Endothelial cell of umbilical vein (primary cell): ENCODE measurements at regions not wholly inside any gene's neighbourhood (a gene's known extent, or its start where the extent isn't known, plus 50 kb on each side); places are given as distances from the start of the nearest gene placed in this dataset.

Experiments used
- BruUV-seq: library from RNA; stranded (reverse); fragments of 400-500 nt; replicated peaks from 2 replicates; lab custom pipeline; 2021; lab: Mats Ljungman, UMichigan
- CTCF ChIA-PET: fragments of 300-600, 350-600 bp; sonication (Branson Sonifier 250); formaldehyde crosslinking; loops from one replicate; lab custom pipeline; 2021; ENCODE audit warnings: antibody characterized with exemption, inconsistent platforms; lab: Charles Lee
- POLR2A ChIA-PET: fragments of 300-600, 350-600 bp; sonication (Branson Sonifier 250); formaldehyde crosslinking; loops from one replicate; lab custom pipeline; 2021; ENCODE audit warnings: antibody characterized with exemption, inconsistent platforms; lab: Charles Lee
- DNase-seq: peaks from one replicate; pipeline ENCODE4 v3.0.0-alpha.2; 2011; ENCODE audit warnings: low read depth, low spot score
- FAIRE-seq: peaks from 2 replicates; lab custom pipeline; 2011; peaks lifted over from hg19 to GRCh38; lab: Jason Lieb, UNC
- H2AFZ ChIP-seq: 2 replicates; pipeline ENCODE4 v1.6.0; 2012; ENCODE audit warnings: low read depth, low read length, control low read depth, inconsistent platforms
- H3K27ac ChIP-seq: 2 replicates; pipeline ENCODE4 v1.5.1; 2011; ENCODE audit warnings: low read depth, mild to moderate bottlenecking, control low read depth, low read length, moderate library complexity; ENCODE audit not compliant: insufficient read depth
- H3K27me3 ChIP-seq, 2 experiments: 2 replicates each; pipeline versions ENCODE4 v1.6.0 to v1.6.1; 2011; ENCODE audit warnings: low read length in 2 of 2, mixed read lengths in 1 of 2; ENCODE audit not compliant: control insufficient read depth in 2 of 2, insufficient read depth in 2 of 2
- H3K36me3 ChIP-seq, 2 experiments: 2 replicates in 1 of 2; 3 replicates in 1 of 2; pipeline ENCODE4 v1.5.1; 2011; ENCODE audit warnings: low read length in 2 of 2, mild to moderate bottlenecking in 1 of 2, moderate library complexity in 1 of 2; ENCODE audit not compliant: control insufficient read depth in 2 of 2, insufficient read depth in 2 of 2; ENCODE audit errors: extremely low read depth in 1 of 2
- H3K4me1 ChIP-seq: 3 replicates; pipeline ENCODE4 v1.5.1; 2011; ENCODE audit warnings: mild to moderate bottlenecking, low read length; ENCODE audit not compliant: control insufficient read depth, insufficient read depth; ENCODE audit errors: extremely low read depth
- H3K4me2 ChIP-seq: 2 replicates; pipeline ENCODE4 v1.6.1; 2011; ENCODE audit warnings: low read length, control low read depth, mixed read lengths; ENCODE audit not compliant: insufficient read depth
- H3K4me3 ChIP-seq, 3 experiments: fragments of 200-600 bp in 1 of 3; sonication (generic), shearing (Covaris generic) in 1 of 3; replicated peaks in 1 of 3; 2 replicates each; pipeline ENCODE4 v1.5.1; 2011 to 2016; ENCODE audit warnings: control low read depth in 3 of 3, low read length in 3 of 3, mild to moderate bottlenecking in 2 of 3, inconsistent platforms in 1 of 3, low read depth in 1 of 3, moderate library complexity in 1 of 3; ENCODE audit not compliant: insufficient read depth in 1 of 3
- H3K79me2 ChIP-seq: 2 replicates; pipeline ENCODE4 v1.6.0; 2012; ENCODE audit warnings: low read length, inconsistent platforms; ENCODE audit not compliant: control insufficient read depth, insufficient read depth
- H3K9ac ChIP-seq: replicated peaks from 2 replicates; pipeline ENCODE3; 2011; ENCODE audit warnings: low read length, control low read depth; ENCODE audit not compliant: insufficient read depth; ENCODE audit errors: extremely low read depth
- H3K9me1 ChIP-seq: replicated peaks from 3 replicates; pipeline ENCODE4 v1.6.0; 2011; ENCODE audit warnings: mild to moderate bottlenecking, low read length; ENCODE audit not compliant: control insufficient read depth, insufficient read depth; ENCODE audit errors: extremely low read depth
- H3K9me3 ChIP-seq: replicated peaks from 2 replicates; pipeline ENCODE4 v1.5.1; 2012; ENCODE audit warnings: low read length, inconsistent platforms; ENCODE audit not compliant: control insufficient read depth, insufficient read depth
- H4K20me1 ChIP-seq: replicated peaks from 2 replicates; pipeline ENCODE3; 2011; ENCODE audit warnings: mild to moderate bottlenecking, low read length; ENCODE audit not compliant: control insufficient read depth, insufficient read depth; ENCODE audit errors: extremely low read depth
- CTCF ChIP-seq, 2 donors: IDR thresholded peaks; 1 replicate in 1 of 2; 2 replicates in 1 of 2; pipeline ENCODE4 v1.5.1; 2011; ENCODE audit warnings: low read length in 2 of 2, mild to moderate bottlenecking in 2 of 2, moderate library complexity in 2 of 2, control low read depth in 1 of 2, inconsistent platforms in 1 of 2, low read depth in 1 of 2; ENCODE audit not compliant: insufficient read depth in 1 of 2; ENCODE audit errors: extremely low read depth in 1 of 2
- EZH2 ChIP-seq: IDR thresholded peaks from 2 replicates; pipeline ENCODE4 v1.6.1; 2012; ENCODE audit warnings: borderline replicate concordance, low read depth, mild to moderate bottlenecking, moderate library complexity, low read length, inconsistent platforms; ENCODE audit not compliant: severe bottlenecking
- FOS ChIP-seq: IDR thresholded peaks from 2 replicates; pipeline ENCODE4 v1.6.1; 2011; ENCODE audit warnings: mild to moderate bottlenecking, low read length, moderate library complexity, borderline replicate concordance; ENCODE audit not compliant: insufficient read depth
- GATA2 ChIP-seq: IDR thresholded peaks from 2 replicates; pipeline ENCODE4 v1.7.0; 2011; ENCODE audit warnings: low read depth, mild to moderate bottlenecking, moderate library complexity, mixed read lengths, low read length; ENCODE audit not compliant: insufficient read length, insufficient read depth
- JUN ChIP-seq: IDR thresholded peaks from 2 replicates; pipeline ENCODE4 v1.6.1; 2011; ENCODE audit warnings: borderline replicate concordance, low read depth; ENCODE audit not compliant: insufficient read length, insufficient read depth
- MAX ChIP-seq: IDR thresholded peaks from 2 replicates; pipeline ENCODE4 v1.6.1; 2011; ENCODE audit not compliant: insufficient read depth, insufficient read length
- MYC ChIP-seq: IDR thresholded peaks from one replicate; pipeline ENCODE4 v1.6.1; 2011; ENCODE audit warnings: mild to moderate bottlenecking, low read depth, low read length
- POLR2AphosphoS5 ChIP-seq: IDR thresholded peaks from 2 replicates; pipeline ENCODE4 v1.6.1; 2012; ENCODE audit warnings: low read depth, mild to moderate bottlenecking, control low read depth, low read length, moderate library complexity; ENCODE audit not compliant: insufficient read depth
- dilution Hi-C: fragments of 300-500 bp; cut with MboI; formaldehyde crosslinking; loops from one replicate; pipeline ENCODE4 v1.15.0; 2019; ENCODE audit warnings: low sequenced_read_pairs; ENCODE audit not compliant: extremely low pct_ligation_motif_present
- intact Hi-C: fragments of 100-400 bp; cut with micrococcal nuclease; formaldehyde crosslinking; loops from one replicate; pipeline ENCODE4 v1.10.0; 2022

- Histone ChIP-seq H3K9ac (no peak overlapping the region), H3K9me1 (no peaks in the 10 kb centered on the region), H3K36me3 (no peaks in the 10 kb centered on the region), H4K20me1 (no peaks in the 10 kb centered on the region), H3K4me3 (no peak overlapping the region), H3K9me3 (peaks cover 2% of the 10 kb centered on the region), H2AFZ (no peak overlapping the region), H3K4me2 (no peak overlapping the region), H3K79me2 (no peaks in the 10 kb centered on the region), H3K4me1 (no peaks in the 10 kb centered on the region), H3K27ac (no peak overlapping the region), H3K27me3 (no peaks in the 10 kb centered on the region)
- TF ChIP-seq EZH2 (no peak), FOS (no peak)
- FAIRE-seq (no peak), DNase-seq (no peak)
- dilution Hi-C loops, result no loop called here
- CTCF ChIA-PET, result no interaction called here
- POLR2A ChIA-PET, result no interaction called here
- intact Hi-C loops, result no loop called here
- BruUV-seq, result no TSS peak
Observed at GRCh38 chr21:41010101-41010435, 157.9 kb upstream of the BACE2 start.

- TF ChIP-seq CTCF (IDR thresholded peaks at IDR 0.05; ENCODE audit: extremely low read depth in 1 of 2, insufficient read depth in 1 of 2, low read depth in 1 of 2, low read length in 2 of 2), result no peak
- no peak for TF ChIP-seq GATA2
- no peak for TF ChIP-seq MAX
- no peak for TF ChIP-seq POLR2AphosphoS5
- TF ChIP-seq EZH2, result no peak
- TF ChIP-seq JUN, result no peak
- TF ChIP-seq MYC, result no peak
- no peak for TF ChIP-seq FOS
- DNase-seq, result no peak
- Histone ChIP-seq H3K27ac (no peak overlapping the region), H3K4me1 (no peaks in the 10 kb centered on the region), H2AFZ (no peak overlapping the region), H3K4me3 (no peak overlapping the region), H3K36me3 (no peaks in the 10 kb centered on the region), H3K4me2 (no peak overlapping the region), H3K9ac (no peak overlapping the region), H3K79me2 (no peaks in the 10 kb centered on the region), H3K27me3 (no peaks in the 10 kb centered on the region), H3K9me1 (no peaks in the 10 kb centered on the region), H3K9me3 (peaks cover 2% of the 10 kb centered on the region), H4K20me1 (no peaks in the 10 kb centered on the region)
- BruUV-seq, result no TSS peak
- intact Hi-C loops, result no loop called here
- no peak for FAIRE-seq
- POLR2A ChIA-PET, result no interaction called here
- CTCF ChIA-PET, result no interaction called here
- dilution Hi-C loops, result no loop called here
Observed at GRCh38 chr21:41011098-41011731, 156.7 kb upstream of the BACE2 start.
